ENCODE measurements at regions not wholly inside any gene's neighbourhood (a gene's known extent, or its start where the extent isn't known, plus 50 kb on each side); places are given as distances from the start of the nearest gene placed in this dataset.

DNA sequence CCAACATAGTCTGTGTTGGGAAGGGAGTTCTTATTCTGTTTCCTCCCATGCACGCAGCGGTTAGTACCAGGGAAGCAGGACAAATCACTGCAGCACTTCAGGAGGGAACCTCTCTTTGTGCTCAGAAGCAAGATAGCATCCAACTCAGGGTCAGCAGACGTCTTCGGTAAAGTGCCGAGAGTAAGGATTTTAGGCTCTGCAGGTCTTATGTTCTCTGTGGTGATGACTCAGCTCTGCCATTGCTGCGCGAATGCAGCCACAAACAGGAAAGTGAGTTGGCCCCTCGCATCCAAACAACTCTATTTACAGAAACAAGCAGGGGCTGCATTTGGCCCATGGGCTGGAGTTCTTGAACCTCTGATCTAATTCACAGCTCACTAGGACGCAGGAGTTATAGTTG, 122.1 kb upstream of the SPATA13 start:
- TF ChIP-seq, protein P1, sequence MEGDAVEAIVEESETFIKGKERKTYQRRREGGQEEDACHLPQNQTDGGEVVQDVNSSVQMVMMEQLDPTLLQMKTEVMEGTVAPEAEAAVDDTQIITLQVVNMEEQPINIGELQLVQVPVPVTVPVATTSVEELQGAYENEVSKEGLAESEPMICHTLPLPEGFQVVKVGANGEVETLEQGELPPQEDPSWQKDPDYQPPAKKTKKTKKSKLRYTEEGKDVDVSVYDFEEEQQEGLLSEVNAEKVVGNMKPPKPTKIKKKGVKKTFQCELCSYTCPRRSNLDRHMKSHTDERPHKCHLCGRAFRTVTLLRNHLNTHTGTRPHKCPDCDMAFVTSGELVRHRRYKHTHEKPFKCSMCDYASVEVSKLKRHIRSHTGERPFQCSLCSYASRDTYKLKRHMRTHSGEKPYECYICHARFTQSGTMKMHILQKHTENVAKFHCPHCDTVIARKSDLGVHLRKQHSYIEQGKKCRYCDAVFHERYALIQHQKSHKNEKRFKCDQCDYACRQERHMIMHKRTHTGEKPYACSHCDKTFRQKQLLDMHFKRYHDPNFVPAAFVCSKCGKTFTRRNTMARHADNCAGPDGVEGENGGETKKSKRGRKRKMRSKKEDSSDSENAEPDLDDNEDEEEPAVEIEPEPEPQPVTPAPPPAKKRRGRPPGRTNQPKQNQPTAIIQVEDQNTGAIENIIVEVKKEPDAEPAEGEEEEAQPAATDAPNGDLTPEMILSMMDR (IDR thresholded peaks at IDR 0.05; ENCODE audit: borderline replicate concordance, insufficient read depth, low read depth, low read length), result no peak
- no peak overlapping the region for H3K4me3 ChIP-seq (ENCODE audit: low read depth, low read length)

GRCh38 chr13:24038841-24039330, 121.6 kb upstream of the SPATA13 start:
- H3K4me3 ChIP-seq (ENCODE audit: low read depth, low read length), result no peak overlapping the region

DNA sequence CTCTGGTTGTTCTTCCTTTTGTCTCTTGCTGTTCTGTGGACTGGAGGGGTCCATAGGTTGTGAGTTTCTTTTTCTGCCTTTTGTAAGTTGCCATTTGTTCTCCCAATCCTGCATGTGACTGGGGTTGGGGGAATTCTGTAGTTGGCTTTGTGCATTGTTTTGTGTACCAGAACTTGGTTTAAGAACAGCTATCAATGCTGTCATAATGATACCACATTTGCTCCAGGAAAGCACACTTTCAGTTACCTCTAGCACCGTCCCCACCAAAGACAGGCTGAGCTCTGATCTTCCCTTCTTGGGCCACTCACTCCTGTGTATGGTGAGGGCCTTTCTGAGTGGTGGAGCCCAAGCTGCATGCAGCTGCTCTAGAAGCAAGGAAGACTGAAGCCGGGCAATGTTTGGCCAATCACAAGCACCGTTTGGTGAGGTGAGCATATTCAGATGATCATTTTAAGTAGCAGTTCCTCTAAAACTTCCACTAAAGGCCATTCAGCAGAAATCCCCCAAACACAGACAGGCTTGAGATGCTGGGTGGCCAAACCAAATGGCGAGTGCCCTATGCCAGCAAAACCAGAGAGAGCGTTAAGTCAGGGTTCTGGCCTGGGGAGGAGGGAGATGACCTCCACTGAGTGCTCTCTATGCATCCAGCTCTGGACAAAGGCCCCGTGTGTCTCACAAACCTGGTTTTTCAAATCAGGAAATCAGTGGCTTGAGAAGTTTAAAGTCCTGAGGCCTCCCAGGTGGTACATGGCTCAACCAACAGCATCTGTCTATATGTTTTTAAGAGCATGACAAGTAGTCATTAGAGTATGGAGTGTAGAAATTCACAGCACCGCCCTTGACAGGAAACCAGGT, 120.7 kb upstream of the SPATA13 start:
- no peak overlapping the region for H3K4me3 ChIP-seq (ENCODE audit: low read depth, low read length)
- TF ChIP-seq, protein P1 (IDR thresholded peaks at IDR 0.05; ENCODE audit: borderline replicate concordance, insufficient read depth, low read depth, low read length), result no peak

More at GRCh38 chr13:24038841-24039330, 121.6 kb upstream of the SPATA13 start:
- TF ChIP-seq, protein P1 (IDR thresholded peaks at IDR 0.05; ENCODE audit: borderline replicate concordance, insufficient read depth, low read depth, low read length), result no peak

GRCh38 chr13:24040835-24041234, 119.7 kb upstream of the SPATA13 start:
- TF ChIP-seq, protein P1 (IDR thresholded peaks at IDR 0.05; ENCODE audit: borderline replicate concordance, insufficient read depth, low read depth, low read length), result no peak
- no peak overlapping the region for H3K4me3 ChIP-seq (ENCODE audit: low read depth, low read length)

- TF ChIP-seq, protein P1 (IDR thresholded peaks at IDR 0.05; ENCODE audit: borderline replicate concordance, insufficient read depth, low read depth, low read length), result no peak
- no peak overlapping the region for H3K4me3 ChIP-seq (ENCODE audit: low read depth, low read length)
Observed at GRCh38 chr13:24041651-24042225, 118.8 kb upstream of the SPATA13 start.

DNA sequence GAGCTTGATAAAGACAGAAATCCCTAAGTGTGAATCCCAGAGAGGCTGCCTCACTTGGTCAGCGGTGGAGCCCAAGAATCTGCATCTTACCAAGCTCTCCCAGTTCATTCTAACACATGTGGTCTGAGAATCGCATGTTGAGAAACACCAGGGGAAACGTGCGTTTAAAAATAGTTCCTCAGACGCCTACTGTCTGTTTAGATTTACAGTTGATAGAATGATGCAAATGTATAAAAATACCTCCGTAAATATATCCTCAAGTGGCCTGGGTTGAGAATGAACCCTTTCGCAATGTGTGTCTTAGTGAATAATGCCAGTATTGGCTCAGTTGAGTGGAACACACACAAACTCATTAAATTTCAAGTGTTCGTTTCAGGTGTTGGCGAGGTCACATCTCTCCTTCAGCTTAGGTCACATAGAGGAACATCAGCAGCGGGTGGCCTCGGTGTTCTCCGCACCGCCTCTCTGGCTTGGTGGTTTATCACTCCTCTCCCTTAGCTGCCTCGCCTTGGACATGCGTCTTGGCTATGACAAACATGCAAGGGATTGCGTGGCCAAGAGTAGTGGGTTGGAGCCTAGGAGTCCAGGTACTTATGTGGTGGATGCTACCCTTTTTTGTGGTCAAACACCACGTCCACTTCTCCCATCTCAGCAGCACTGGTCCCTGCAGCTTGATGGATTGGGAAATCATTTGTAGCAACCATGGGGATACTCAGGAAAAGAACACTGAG, 117.6 kb upstream of the SPATA13 start:
- H3K4me3 ChIP-seq (ENCODE audit: low read depth, low read length), result no peak overlapping the region
- TF ChIP-seq, protein P1 (IDR thresholded peaks at IDR 0.05; ENCODE audit: borderline replicate concordance, insufficient read depth, low read depth, low read length), result no peak

Measured in GM12875 (cell line).